ENCODE measurements at regions not wholly inside any gene's neighbourhood (a gene's known extent, or its start where the extent isn't known, plus 50 kb on each side); places are given as distances from the start of the nearest gene placed in this dataset.

DNA sequence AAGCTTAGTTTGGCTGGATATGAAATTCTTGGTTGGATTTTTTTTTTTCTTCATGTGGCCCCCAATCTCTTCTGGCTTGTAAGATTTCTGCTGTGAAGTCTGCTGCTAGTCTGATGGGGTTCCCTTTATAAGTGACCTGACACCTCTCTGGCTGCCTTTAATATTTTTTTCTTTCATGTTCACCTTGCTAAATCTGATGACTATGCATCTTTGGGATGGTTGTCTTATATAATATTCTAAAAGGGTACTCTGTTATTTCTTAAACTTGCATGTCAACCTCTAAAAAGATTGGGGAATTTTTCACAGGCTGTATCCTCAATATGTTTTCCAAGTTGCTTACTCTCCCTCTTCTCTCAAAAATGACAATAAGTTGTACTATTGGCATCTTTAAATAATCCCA, 500.0 kb downstream of the CAAP1 start:
- TF ChIP-seq, protein P1, sequence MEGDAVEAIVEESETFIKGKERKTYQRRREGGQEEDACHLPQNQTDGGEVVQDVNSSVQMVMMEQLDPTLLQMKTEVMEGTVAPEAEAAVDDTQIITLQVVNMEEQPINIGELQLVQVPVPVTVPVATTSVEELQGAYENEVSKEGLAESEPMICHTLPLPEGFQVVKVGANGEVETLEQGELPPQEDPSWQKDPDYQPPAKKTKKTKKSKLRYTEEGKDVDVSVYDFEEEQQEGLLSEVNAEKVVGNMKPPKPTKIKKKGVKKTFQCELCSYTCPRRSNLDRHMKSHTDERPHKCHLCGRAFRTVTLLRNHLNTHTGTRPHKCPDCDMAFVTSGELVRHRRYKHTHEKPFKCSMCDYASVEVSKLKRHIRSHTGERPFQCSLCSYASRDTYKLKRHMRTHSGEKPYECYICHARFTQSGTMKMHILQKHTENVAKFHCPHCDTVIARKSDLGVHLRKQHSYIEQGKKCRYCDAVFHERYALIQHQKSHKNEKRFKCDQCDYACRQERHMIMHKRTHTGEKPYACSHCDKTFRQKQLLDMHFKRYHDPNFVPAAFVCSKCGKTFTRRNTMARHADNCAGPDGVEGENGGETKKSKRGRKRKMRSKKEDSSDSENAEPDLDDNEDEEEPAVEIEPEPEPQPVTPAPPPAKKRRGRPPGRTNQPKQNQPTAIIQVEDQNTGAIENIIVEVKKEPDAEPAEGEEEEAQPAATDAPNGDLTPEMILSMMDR (conservative IDR thresholded peaks at IDR 0.05; ENCODE audit: low read length) = no peak
- TF ChIP-seq EZH2phosphoT487 (IDR thresholded peaks at IDR 0.05; ENCODE audit: borderline replicate concordance, low read depth, low read length) = no peak

Measured in OCI-LY7 (cell line).